ENCODE measurements at regions not wholly inside any gene's neighbourhood (a gene's known extent, or its start where the extent isn't known, plus 50 kb on each side); places are given as distances from the start of the nearest gene placed in this dataset.

DNA sequence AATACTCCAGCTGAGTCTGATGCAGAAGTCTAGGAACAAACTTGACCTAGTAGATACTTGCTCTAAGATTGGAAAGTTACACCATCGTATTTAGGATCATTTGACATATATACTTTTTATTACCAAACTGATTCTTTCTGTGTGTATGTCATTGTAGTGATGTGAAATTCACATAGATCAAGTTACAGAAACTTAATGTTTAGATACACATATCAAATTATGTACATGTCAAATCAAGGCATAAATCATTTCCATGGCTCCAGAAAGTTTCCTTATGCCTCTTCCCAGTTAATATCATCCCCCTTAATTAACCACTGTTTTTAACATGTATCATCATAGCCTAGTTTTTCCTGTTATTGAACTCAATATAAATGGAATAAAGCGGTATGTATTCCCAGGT, 292.0 kb upstream of the CDH11 start:
- DNase-seq (ENCODE audit: low spot score) = no peak
- ATAC-seq (ENCODE audit: low read depth) = no peak; the same call in 2 of the 3 replicates
- Histone ChIP-seq H3K27ac (ENCODE audit: poor library complexity, severe bottlenecking) (peak overlapping the region; percentile 50), H3K36me3 (ENCODE audit: low read depth) (no peaks in the 10 kb centered on the region), H3K27me3 (ENCODE audit: insufficient read depth, poor library complexity, severe bottlenecking) (no peaks in the 10 kb centered on the region), H3K9me3 (ENCODE audit: severe bottlenecking) (no peaks in the 10 kb centered on the region), H3K4me3 (ENCODE audit: severe bottlenecking) (no peak overlapping the region), H3K4me1 (ENCODE audit: insufficient read depth, poor library complexity, severe bottlenecking) (peaks cover 37% of the 10 kb centered on the region)
- TF ChIP-seq, protein P1, sequence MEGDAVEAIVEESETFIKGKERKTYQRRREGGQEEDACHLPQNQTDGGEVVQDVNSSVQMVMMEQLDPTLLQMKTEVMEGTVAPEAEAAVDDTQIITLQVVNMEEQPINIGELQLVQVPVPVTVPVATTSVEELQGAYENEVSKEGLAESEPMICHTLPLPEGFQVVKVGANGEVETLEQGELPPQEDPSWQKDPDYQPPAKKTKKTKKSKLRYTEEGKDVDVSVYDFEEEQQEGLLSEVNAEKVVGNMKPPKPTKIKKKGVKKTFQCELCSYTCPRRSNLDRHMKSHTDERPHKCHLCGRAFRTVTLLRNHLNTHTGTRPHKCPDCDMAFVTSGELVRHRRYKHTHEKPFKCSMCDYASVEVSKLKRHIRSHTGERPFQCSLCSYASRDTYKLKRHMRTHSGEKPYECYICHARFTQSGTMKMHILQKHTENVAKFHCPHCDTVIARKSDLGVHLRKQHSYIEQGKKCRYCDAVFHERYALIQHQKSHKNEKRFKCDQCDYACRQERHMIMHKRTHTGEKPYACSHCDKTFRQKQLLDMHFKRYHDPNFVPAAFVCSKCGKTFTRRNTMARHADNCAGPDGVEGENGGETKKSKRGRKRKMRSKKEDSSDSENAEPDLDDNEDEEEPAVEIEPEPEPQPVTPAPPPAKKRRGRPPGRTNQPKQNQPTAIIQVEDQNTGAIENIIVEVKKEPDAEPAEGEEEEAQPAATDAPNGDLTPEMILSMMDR (IDR thresholded peaks at IDR 0.05; ENCODE audit: poor library complexity, severe bottlenecking) = no peak

DNA sequence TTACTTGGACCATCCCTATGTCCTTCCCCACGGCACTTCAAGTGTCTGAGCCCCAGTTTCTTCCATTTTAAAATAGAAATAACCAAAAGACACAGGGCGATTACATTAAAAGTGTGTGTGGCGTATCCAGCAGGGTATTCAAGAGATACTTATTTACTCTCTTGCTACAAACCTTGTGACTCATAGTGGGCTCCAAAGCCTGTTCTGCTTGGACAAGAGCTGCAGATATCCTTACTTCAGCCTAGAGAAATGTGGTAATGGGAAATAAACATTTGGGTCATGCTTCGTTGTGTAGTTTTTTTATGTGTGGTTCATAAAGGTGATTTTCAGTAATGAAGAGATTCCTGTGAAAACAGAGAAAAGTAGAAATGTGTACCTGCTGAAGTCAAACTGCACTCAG, 288.9 kb upstream of the CDH11 start:
- Histone ChIP-seq H3K27me3 (ENCODE audit: insufficient read depth, poor library complexity, severe bottlenecking) (no peaks in the 10 kb centered on the region), H3K4me1 (ENCODE audit: insufficient read depth, poor library complexity, severe bottlenecking) (peaks cover 37% of the 10 kb centered on the region), H3K4me3 (ENCODE audit: severe bottlenecking) (no peak overlapping the region), H3K9me3 (ENCODE audit: severe bottlenecking) (no peaks in the 10 kb centered on the region), H3K27ac (ENCODE audit: poor library complexity, severe bottlenecking) (no peak overlapping the region), H3K36me3 (ENCODE audit: low read depth) (no peaks in the 10 kb centered on the region)
- ATAC-seq (ENCODE audit: low read depth) (0 out of 3 replicates have a peak, but pooled peaks have one; percentile 31), DNase-seq (ENCODE audit: low spot score) (no peak)
- TF ChIP-seq, protein P1 (IDR thresholded peaks at IDR 0.05; ENCODE audit: poor library complexity, severe bottlenecking) = no peak

DNA sequence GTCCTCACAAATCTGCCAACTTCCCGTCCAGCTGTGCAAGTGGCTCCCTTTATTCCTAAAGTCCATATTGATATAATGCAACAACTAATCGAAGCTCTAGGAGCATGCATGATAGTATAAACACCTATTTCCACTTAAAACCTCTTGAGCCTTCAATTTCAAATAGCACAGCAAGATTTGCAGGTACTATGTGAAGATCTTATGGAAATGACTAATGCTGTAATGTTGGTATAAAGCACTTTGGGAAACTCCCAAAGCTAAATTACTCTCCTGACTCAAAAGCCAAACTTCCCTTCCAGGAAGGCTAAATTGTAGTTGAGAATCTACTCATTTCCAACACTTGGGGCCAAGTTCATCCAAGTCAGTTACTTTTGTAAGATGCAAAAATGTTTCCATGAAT, 287.6 kb upstream of the CDH11 start:
- no peaks in the 10 kb centered on the region for H3K27me3 ChIP-seq (ENCODE audit: insufficient read depth, poor library complexity, severe bottlenecking)
- ATAC-seq (ENCODE audit: low read depth) (peak; percentile 41; the same call in 1 of the 3 replicates), DNase-seq (ENCODE audit: low spot score) (no peak)
- H3K4me1 ChIP-seq (ENCODE audit: insufficient read depth, poor library complexity, severe bottlenecking) = peaks cover 25% of the 10 kb centered on the region
- TF ChIP-seq, protein P1 (IDR thresholded peaks at IDR 0.05; ENCODE audit: poor library complexity, severe bottlenecking) = no peak
- H3K36me3 ChIP-seq (ENCODE audit: low read depth) = no peaks in the 10 kb centered on the region
- H3K27ac ChIP-seq (ENCODE audit: poor library complexity, severe bottlenecking) = peak overlapping the region; percentile 4
- H3K9me3 ChIP-seq (ENCODE audit: severe bottlenecking) = no peaks in the 10 kb centered on the region
- H3K4me3 ChIP-seq (ENCODE audit: severe bottlenecking) = no peak overlapping the region

DNA sequence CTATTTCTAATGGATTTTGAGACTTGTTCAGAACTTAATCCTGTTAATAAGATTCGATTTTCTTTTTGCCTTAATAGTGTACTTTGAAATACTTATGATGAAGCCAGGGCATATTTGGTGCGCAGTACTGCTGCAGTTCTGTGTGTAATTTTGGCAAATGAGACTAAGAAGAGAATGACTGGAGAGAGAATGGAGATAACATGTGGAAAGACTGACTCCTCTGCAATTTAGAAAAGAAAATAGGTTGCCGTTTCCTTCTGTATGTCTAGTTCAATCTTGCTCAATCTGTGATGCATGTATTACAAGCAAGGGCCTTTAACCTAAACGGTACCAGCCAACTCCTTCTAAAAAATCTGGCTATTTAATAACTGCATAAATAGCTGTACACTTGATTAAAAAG, 285.1 kb upstream of the CDH11 start:
- no peaks in the 10 kb centered on the region for H3K36me3 ChIP-seq (ENCODE audit: low read depth)
- TF ChIP-seq, protein P1 (IDR thresholded peaks at IDR 0.05; ENCODE audit: poor library complexity, severe bottlenecking) = no peak
- no peak overlapping the region for H3K4me3 ChIP-seq (ENCODE audit: severe bottlenecking)
- no peaks in the 10 kb centered on the region for H3K9me3 ChIP-seq (ENCODE audit: severe bottlenecking)
- H3K4me1 ChIP-seq (ENCODE audit: insufficient read depth, poor library complexity, severe bottlenecking) = peaks cover 12% of the 10 kb centered on the region
- ATAC-seq (ENCODE audit: low read depth) (no peak), DNase-seq (ENCODE audit: low spot score) (no peak)
- H3K27me3 ChIP-seq (ENCODE audit: insufficient read depth, poor library complexity, severe bottlenecking) = no peaks in the 10 kb centered on the region
- H3K27ac ChIP-seq (ENCODE audit: poor library complexity, severe bottlenecking) = no peak overlapping the region

DNA sequence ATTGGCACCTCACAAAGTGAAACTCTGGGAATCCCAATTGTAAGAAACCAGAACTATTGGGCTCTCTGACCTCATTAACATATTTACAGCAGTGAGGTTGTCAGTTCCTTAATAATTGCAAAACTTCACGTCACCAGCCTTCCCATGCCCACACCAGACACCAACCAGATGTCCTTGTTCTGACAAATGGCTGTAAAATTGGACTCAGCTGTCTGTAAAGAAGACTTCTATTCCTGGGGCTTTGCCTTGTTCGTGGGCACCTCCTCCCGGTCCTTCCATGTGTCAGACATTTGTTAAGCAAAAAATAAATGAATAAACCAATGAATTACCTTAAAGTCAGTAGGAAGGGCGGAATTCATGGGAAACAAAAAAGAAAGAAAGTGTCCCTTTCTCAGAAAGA, 284.3 kb upstream of the CDH11 start:
- peaks cover 12% of the 10 kb centered on the region for H3K4me1 ChIP-seq (ENCODE audit: insufficient read depth, poor library complexity, severe bottlenecking)

More for the DNA sequence above, 284.3 kb upstream of the CDH11 start:
- no peaks in the 10 kb centered on the region for H3K36me3 ChIP-seq (ENCODE audit: low read depth)
- no peaks in the 10 kb centered on the region for H3K27me3 ChIP-seq (ENCODE audit: insufficient read depth, poor library complexity, severe bottlenecking)
- TF ChIP-seq, protein P1 (IDR thresholded peaks at IDR 0.05; ENCODE audit: poor library complexity, severe bottlenecking) = no peak
- H3K9me3 ChIP-seq (ENCODE audit: severe bottlenecking) = no peaks in the 10 kb centered on the region
- no peak for ATAC-seq (ENCODE audit: low read depth)
- DNase-seq (ENCODE audit: low spot score) = no peak
- no peak overlapping the region for H3K4me3 ChIP-seq (ENCODE audit: severe bottlenecking)
- H3K27ac ChIP-seq (ENCODE audit: poor library complexity, severe bottlenecking) = no peak overlapping the region
